SU-DHL-6 (cell line): ENCODE measurements at regions not wholly inside any gene's neighbourhood (a gene's known extent, or its start where the extent isn't known, plus 50 kb on each side); places are given as distances from the start of the nearest gene placed in this dataset.

Experiments
- H2AFZ ChIP-seq: fragments of 200-600 bp; sonication (generic); 2 replicates; pipeline ENCODE4 v1.6.1; 2014; ENCODE audit warnings: low read depth, mild to moderate bottlenecking, moderate library complexity, mixed read lengths, antibody characterized with exemption, low read length; ENCODE audit not compliant: severe bottlenecking
- H3F3A ChIP-seq: fragments of 200-600 bp; shearing (Covaris generic); 2 replicates; pipeline ENCODE4 v1.6.0; 2016; ENCODE audit warnings: antibody characterized with exemption, mild to moderate bottlenecking; ENCODE audit not compliant: insufficient read depth
- H3K27ac ChIP-seq: fragments of 200-600 bp; sonication (generic); 2 replicates; pipeline ENCODE4 v1.5.1; 2016; ENCODE audit warnings: low read depth, mild to moderate bottlenecking, low read length, moderate library complexity, mixed read lengths
- H3K27me3 ChIP-seq: fragments of 200-600 bp; sonication (generic), shearing (Covaris generic); 2 replicates; pipeline ENCODE4 v1.6.0; 2014; ENCODE audit warnings: mild to moderate bottlenecking, low read length
- H3K36me3 ChIP-seq: fragments of 200-600 bp; sonication (generic); 2 replicates; pipeline ENCODE4 v1.6.1; 2014; ENCODE audit warnings: mild to moderate bottlenecking, low read length, mixed read lengths
- H3K4me2 ChIP-seq: fragments of 300-600, 200-600 bp; shearing (Covaris generic), sonication (generic); 2 replicates; pipeline ENCODE4 v1.6.0; 2014; ENCODE audit warnings: low read length, low read depth, mild to moderate bottlenecking; ENCODE audit not compliant: poor library complexity, severe bottlenecking
- H3K4me3 ChIP-seq: fragments of 200-600 bp; sonication (generic); 2 replicates; pipeline ENCODE4 v1.5.1; 2014; ENCODE audit warnings: antibody characterized with exemption, low read length, mild to moderate bottlenecking, mixed read lengths; ENCODE audit not compliant: insufficient read depth, poor library complexity, severe bottlenecking
- H3K79me2 ChIP-seq: fragments of 200-600 bp; sonication (generic); 2 replicates; pipeline ENCODE4 v1.6.1; 2014; ENCODE audit warnings: mild to moderate bottlenecking, low read length, moderate library complexity; ENCODE audit not compliant: insufficient read depth
- H3K9ac ChIP-seq: fragments of 200-600 bp; sonication (generic); 2 replicates; pipeline ENCODE4 v1.7.0; 2014; ENCODE audit warnings: mild to moderate bottlenecking, low read length
- H3K9me2 ChIP-seq: fragments of 200-600 bp; sonication (generic); replicated peaks from 2 replicates; pipeline ENCODE4 v1.6.1; 2014; ENCODE audit warnings: low read length; ENCODE audit not compliant: insufficient read depth
- H3K9me3 ChIP-seq: fragments of 200-600 bp; sonication (generic); 2 replicates; pipeline ENCODE4 v1.6.1; 2014; ENCODE audit warnings: low read length, mixed read lengths; ENCODE audit not compliant: insufficient read depth
- H4K20me1 ChIP-seq: fragments of 200-600 bp; sonication (generic); 2 replicates; pipeline ENCODE4 v1.6.1; 2014; ENCODE audit warnings: low read depth, mild to moderate bottlenecking, antibody characterized with exemption, low read length, moderate library complexity, mixed read lengths
- EZH2phosphoT487 ChIP-seq: fragments of 200-600 bp; sonication (generic), shearing (Covaris generic); conservative IDR thresholded peaks from 2 replicates; pipeline ENCODE4 v1.6.1; 2018; ENCODE audit warnings: mild to moderate bottlenecking, antibody characterized with exemption, low read length, moderate library complexity, mixed read lengths
- TF ChIP-seq, protein P1 (sequence below): fragments of 200-600 bp; sonication (generic); IDR thresholded peaks from one replicate; pipeline ENCODE4 v1.5.1; 2017; ENCODE audit warnings: antibody characterized with exemption, mild to moderate bottlenecking, low read length, moderate library complexity; ENCODE audit not compliant: insufficient read depth, poor library complexity, severe bottlenecking

DNA sequence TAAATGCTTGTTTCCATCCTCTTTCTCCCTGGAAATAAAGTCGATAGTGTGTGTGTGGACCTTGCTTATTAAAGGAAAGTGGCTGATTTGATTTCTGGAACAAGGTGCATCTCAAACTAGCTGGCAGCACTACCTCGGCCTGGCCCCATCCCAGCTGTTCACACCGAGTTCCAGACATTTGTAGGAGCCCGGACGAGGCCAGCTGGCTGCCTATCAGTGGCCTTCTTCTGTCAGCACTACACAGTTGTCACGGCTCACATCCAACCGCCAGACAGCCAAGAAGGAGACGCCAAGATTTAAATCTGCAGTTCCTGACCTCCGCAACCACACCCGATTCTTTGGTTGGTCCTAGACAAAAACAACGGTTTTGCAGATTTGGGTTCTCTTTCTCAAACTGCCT, 63.6 kb downstream of the PALM2AKAP2 start:
- Histone ChIP-seq H3K79me2 (no peaks in the 10 kb centered on the region), H3F3A (no peaks in the 10 kb centered on the region), H3K36me3 (no peaks in the 10 kb centered on the region), H4K20me1 (no peaks in the 10 kb centered on the region), H3K27me3 (no peaks in the 10 kb centered on the region), H3K4me3 (no peak overlapping the region), H3K27ac (no peak overlapping the region), H3K9me3 (no peaks in the 10 kb centered on the region), H3K9me2 (no peaks in the 10 kb centered on the region), H3K4me2 (no peak overlapping the region), H2AFZ (no peak overlapping the region), H3K9ac (no peak overlapping the region)
- TF ChIP-seq EZH2phosphoT487, result no peak
- TF ChIP-seq, protein P1, sequence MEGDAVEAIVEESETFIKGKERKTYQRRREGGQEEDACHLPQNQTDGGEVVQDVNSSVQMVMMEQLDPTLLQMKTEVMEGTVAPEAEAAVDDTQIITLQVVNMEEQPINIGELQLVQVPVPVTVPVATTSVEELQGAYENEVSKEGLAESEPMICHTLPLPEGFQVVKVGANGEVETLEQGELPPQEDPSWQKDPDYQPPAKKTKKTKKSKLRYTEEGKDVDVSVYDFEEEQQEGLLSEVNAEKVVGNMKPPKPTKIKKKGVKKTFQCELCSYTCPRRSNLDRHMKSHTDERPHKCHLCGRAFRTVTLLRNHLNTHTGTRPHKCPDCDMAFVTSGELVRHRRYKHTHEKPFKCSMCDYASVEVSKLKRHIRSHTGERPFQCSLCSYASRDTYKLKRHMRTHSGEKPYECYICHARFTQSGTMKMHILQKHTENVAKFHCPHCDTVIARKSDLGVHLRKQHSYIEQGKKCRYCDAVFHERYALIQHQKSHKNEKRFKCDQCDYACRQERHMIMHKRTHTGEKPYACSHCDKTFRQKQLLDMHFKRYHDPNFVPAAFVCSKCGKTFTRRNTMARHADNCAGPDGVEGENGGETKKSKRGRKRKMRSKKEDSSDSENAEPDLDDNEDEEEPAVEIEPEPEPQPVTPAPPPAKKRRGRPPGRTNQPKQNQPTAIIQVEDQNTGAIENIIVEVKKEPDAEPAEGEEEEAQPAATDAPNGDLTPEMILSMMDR, result no peak

DNA sequence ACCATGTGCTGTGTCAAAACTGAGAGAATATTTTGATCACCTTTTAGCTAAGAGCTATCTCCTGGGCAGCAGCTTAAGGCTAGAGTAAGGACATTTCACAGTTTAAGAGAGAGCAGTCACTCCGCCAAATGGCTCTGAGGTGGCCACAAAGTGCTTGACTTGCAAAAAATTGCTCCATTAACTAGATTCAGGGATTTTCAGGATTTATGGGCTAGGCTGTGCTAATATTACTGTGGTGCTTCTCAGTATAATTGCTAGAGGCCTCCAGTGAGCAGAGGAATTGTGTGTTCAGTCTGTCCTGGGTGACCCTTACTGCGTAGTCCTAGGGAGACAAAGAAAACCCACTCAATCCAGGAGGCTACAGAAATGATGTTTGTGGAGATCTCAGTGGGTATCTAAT, 65.2 kb downstream of the PALM2AKAP2 start:
- TF ChIP-seq EZH2phosphoT487, result no peak
- TF ChIP-seq, protein P1, result no peak
- Histone ChIP-seq H3K79me2 (no peaks in the 10 kb centered on the region), H3K4me2 (no peak overlapping the region), H3K9ac (no peak overlapping the region), H3K27me3 (no peaks in the 10 kb centered on the region), H3K27ac (no peak overlapping the region), H4K20me1 (no peaks in the 10 kb centered on the region), H3K4me3 (no peak overlapping the region), H3K9me3 (no peaks in the 10 kb centered on the region), H3K9me2 (no peaks in the 10 kb centered on the region), H3F3A (no peaks in the 10 kb centered on the region), H2AFZ (no peak overlapping the region), H3K36me3 (no peaks in the 10 kb centered on the region)

DNA sequence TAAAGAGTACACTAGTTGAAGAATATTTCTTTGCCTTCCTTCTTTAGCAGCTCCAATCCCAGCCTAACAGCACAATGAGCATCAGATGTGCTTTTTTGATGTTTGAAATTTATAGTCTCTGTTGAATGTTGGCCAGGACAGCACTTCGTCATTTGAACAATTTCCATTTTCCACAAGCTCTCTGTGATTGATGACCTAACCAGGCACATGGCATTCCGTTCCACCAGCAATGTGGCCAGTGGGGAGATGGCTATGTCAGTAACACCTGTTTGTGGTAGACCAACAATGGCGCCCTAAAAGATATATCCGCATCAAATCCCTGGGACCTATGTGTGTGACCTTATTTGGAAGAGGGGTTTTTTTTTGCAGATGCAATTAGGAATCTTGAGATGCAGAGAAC, 66.8 kb downstream of the PALM2AKAP2 start:
- Histone ChIP-seq H3K4me2 (no peak overlapping the region), H3K27me3 (no peaks in the 10 kb centered on the region), H3K79me2 (no peaks in the 10 kb centered on the region), H4K20me1 (no peaks in the 10 kb centered on the region), H3K9me3 (no peaks in the 10 kb centered on the region), H3K4me3 (no peak overlapping the region), H3K27ac (no peak overlapping the region), H3K36me3 (no peaks in the 10 kb centered on the region), H3F3A (no peaks in the 10 kb centered on the region), H3K9me2 (no peaks in the 10 kb centered on the region), H2AFZ (no peak overlapping the region), H3K9ac (no peak overlapping the region)
- TF ChIP-seq EZH2phosphoT487, result no peak
- TF ChIP-seq, protein P1, result no peak
